ENCODE measurements at regions not wholly inside any gene's neighbourhood (a gene's known extent, or its start where the extent isn't known, plus 50 kb on each side); places are given as distances from the start of the nearest gene placed in this dataset.
"Not testable (repeated sequence)": the region's sequence is repeated elsewhere in the genome, so short reads cannot be mapped to it uniquely, and the experiment has no call there.

GRCh38 chr20:30297878-30298595 lies 959.4 kb upstream of the DEFB115 start:
- peaks cover 15% of the 10 kb centered on the region for H3K27me3 ChIP-seq (ENCODE audit: control insufficient read depth, insufficient read depth, low read length)
- not testable (repeated sequence) for H3K9ac ChIP-seq (ENCODE audit: low read length); H3K4me3 ChIP-seq (ENCODE audit: low read length); H3K36me3 ChIP-seq (ENCODE audit: control insufficient read depth, low read depth, low read length); H3K9me3 ChIP-seq (ENCODE audit: control insufficient read depth, low read depth, low read length); H3K4me1 ChIP-seq (ENCODE audit: control insufficient read depth, low read depth, low read length); H3K27ac ChIP-seq (ENCODE audit: low read length)

- not testable (repeated sequence) for H3K27ac ChIP-seq (ENCODE audit: low read length); H3K4me1 ChIP-seq (ENCODE audit: control insufficient read depth, low read depth, low read length); H3K9me3 ChIP-seq (ENCODE audit: control insufficient read depth, low read depth, low read length); H3K9ac ChIP-seq (ENCODE audit: low read length); H3K36me3 ChIP-seq (ENCODE audit: control insufficient read depth, low read depth, low read length)
- Histone ChIP-seq H3K27me3 (ENCODE audit: control insufficient read depth, insufficient read depth, low read length) (peaks cover 15% of the 10 kb centered on the region), H3K4me3 (ENCODE audit: low read length) (peak overlapping the region; percentile 21)
Measured at GRCh38 chr20:30300220-30300642, 957.2 kb upstream of the DEFB115 start.

GRCh38 chr20:30302786-30303185 lies 954.7 kb upstream of the DEFB115 start:
- not testable (repeated sequence) for H3K9me3 ChIP-seq (ENCODE audit: control insufficient read depth, low read depth, low read length); H3K27ac ChIP-seq (ENCODE audit: low read length); H3K36me3 ChIP-seq (ENCODE audit: control insufficient read depth, low read depth, low read length); H3K4me1 ChIP-seq (ENCODE audit: control insufficient read depth, low read depth, low read length); H3K9ac ChIP-seq (ENCODE audit: low read length); H3K4me3 ChIP-seq (ENCODE audit: low read length)
- peaks cover 15% of the 10 kb centered on the region for H3K27me3 ChIP-seq (ENCODE audit: control insufficient read depth, insufficient read depth, low read length)

- H3K27ac ChIP-seq (ENCODE audit: low read length); H3K4me3 ChIP-seq (ENCODE audit: low read length); H3K4me1 ChIP-seq (ENCODE audit: control insufficient read depth, low read depth, low read length); H3K9me3 ChIP-seq (ENCODE audit: control insufficient read depth, low read depth, low read length); H3K27me3 ChIP-seq (ENCODE audit: control insufficient read depth, insufficient read depth, low read length); H3K9ac ChIP-seq (ENCODE audit: low read length); H3K36me3 ChIP-seq (ENCODE audit: control insufficient read depth, low read depth, low read length): not testable (repeated sequence)
Measured at GRCh38 chr20:30309938-30310337, 947.5 kb upstream of the DEFB115 start.

GRCh38 chr20:30310385-30310784 lies 947.1 kb upstream of the DEFB115 start:
- not testable (repeated sequence) for H3K4me3 ChIP-seq (ENCODE audit: low read length); H3K36me3 ChIP-seq (ENCODE audit: control insufficient read depth, low read depth, low read length); H3K27ac ChIP-seq (ENCODE audit: low read length); H3K4me1 ChIP-seq (ENCODE audit: control insufficient read depth, low read depth, low read length); H3K9me3 ChIP-seq (ENCODE audit: control insufficient read depth, low read depth, low read length); H3K9ac ChIP-seq (ENCODE audit: low read length); H3K27me3 ChIP-seq (ENCODE audit: control insufficient read depth, insufficient read depth, low read length)

- H3K36me3 ChIP-seq (ENCODE audit: control insufficient read depth, low read depth, low read length); H3K4me1 ChIP-seq (ENCODE audit: control insufficient read depth, low read depth, low read length); H3K4me3 ChIP-seq (ENCODE audit: low read length); H3K27me3 ChIP-seq (ENCODE audit: control insufficient read depth, insufficient read depth, low read length); H3K9ac ChIP-seq (ENCODE audit: low read length); H3K27ac ChIP-seq (ENCODE audit: low read length); H3K9me3 ChIP-seq (ENCODE audit: control insufficient read depth, low read depth, low read length): not testable (repeated sequence)
Measured at GRCh38 chr20:30312220-30312619, 945.2 kb upstream of the DEFB115 start.

- not testable (repeated sequence) for H3K36me3 ChIP-seq (ENCODE audit: control insufficient read depth, low read depth, low read length); H3K9me3 ChIP-seq (ENCODE audit: control insufficient read depth, low read depth, low read length); H3K27ac ChIP-seq (ENCODE audit: low read length); H3K27me3 ChIP-seq (ENCODE audit: control insufficient read depth, insufficient read depth, low read length); H3K9ac ChIP-seq (ENCODE audit: low read length); H3K4me1 ChIP-seq (ENCODE audit: control insufficient read depth, low read depth, low read length); H3K4me3 ChIP-seq (ENCODE audit: low read length)
Measured at GRCh38 chr20:30313660-30314059, 943.8 kb upstream of the DEFB115 start.

- H3K9me3 ChIP-seq (ENCODE audit: control insufficient read depth, low read depth, low read length); H3K4me3 ChIP-seq (ENCODE audit: low read length); H3K27me3 ChIP-seq (ENCODE audit: control insufficient read depth, insufficient read depth, low read length); H3K9ac ChIP-seq (ENCODE audit: low read length); H3K4me1 ChIP-seq (ENCODE audit: control insufficient read depth, low read depth, low read length); H3K36me3 ChIP-seq (ENCODE audit: control insufficient read depth, low read depth, low read length); H3K27ac ChIP-seq (ENCODE audit: low read length): not testable (repeated sequence)
Measured at GRCh38 chr20:30316063-30316462, 941.4 kb upstream of the DEFB115 start.

GRCh38 chr20:30316532-30317299 lies 940.7 kb upstream of the DEFB115 start:
- H3K27ac ChIP-seq (ENCODE audit: low read length); H3K36me3 ChIP-seq (ENCODE audit: control insufficient read depth, low read depth, low read length); H3K4me3 ChIP-seq (ENCODE audit: low read length); H3K9ac ChIP-seq (ENCODE audit: low read length); H3K4me1 ChIP-seq (ENCODE audit: control insufficient read depth, low read depth, low read length); H3K27me3 ChIP-seq (ENCODE audit: control insufficient read depth, insufficient read depth, low read length); H3K9me3 ChIP-seq (ENCODE audit: control insufficient read depth, low read depth, low read length): not testable (repeated sequence)

- H3K27ac ChIP-seq (ENCODE audit: low read length); H3K9me3 ChIP-seq (ENCODE audit: control insufficient read depth, low read depth, low read length); H3K27me3 ChIP-seq (ENCODE audit: control insufficient read depth, insufficient read depth, low read length); H3K9ac ChIP-seq (ENCODE audit: low read length); H3K4me1 ChIP-seq (ENCODE audit: control insufficient read depth, low read depth, low read length); H3K4me3 ChIP-seq (ENCODE audit: low read length); H3K36me3 ChIP-seq (ENCODE audit: control insufficient read depth, low read depth, low read length): not testable (repeated sequence)
Measured at GRCh38 chr20:30333744-30334143, 923.7 kb upstream of the DEFB115 start.

- H3K27ac ChIP-seq (ENCODE audit: low read length); H3K4me1 ChIP-seq (ENCODE audit: control insufficient read depth, low read depth, low read length); H3K4me3 ChIP-seq (ENCODE audit: low read length); H3K27me3 ChIP-seq (ENCODE audit: control insufficient read depth, insufficient read depth, low read length); H3K9ac ChIP-seq (ENCODE audit: low read length); H3K9me3 ChIP-seq (ENCODE audit: control insufficient read depth, low read depth, low read length); H3K36me3 ChIP-seq (ENCODE audit: control insufficient read depth, low read depth, low read length): not testable (repeated sequence)
Measured at GRCh38 chr20:30337556-30337955, 919.9 kb upstream of the DEFB115 start.

- H3K4me3 ChIP-seq (ENCODE audit: low read length); H3K9ac ChIP-seq (ENCODE audit: low read length); H3K36me3 ChIP-seq (ENCODE audit: control insufficient read depth, low read depth, low read length); H3K9me3 ChIP-seq (ENCODE audit: control insufficient read depth, low read depth, low read length); H3K27me3 ChIP-seq (ENCODE audit: control insufficient read depth, insufficient read depth, low read length); H3K4me1 ChIP-seq (ENCODE audit: control insufficient read depth, low read depth, low read length); H3K27ac ChIP-seq (ENCODE audit: low read length): not testable (repeated sequence)
Measured at GRCh38 chr20:30348932-30349331, 908.5 kb upstream of the DEFB115 start.

Data from iPS-18a (cell line).